GM18868 (cell line): ENCODE measurements at regions not wholly inside any gene's neighbourhood (a gene's known extent, or its start where the extent isn't known, plus 50 kb on each side); places are given as distances from the start of the nearest gene placed in this dataset.

Experiments used
- ATAC-seq: cut with Tn5 transposase; IDR thresholded peaks from one replicate; pipeline ENCODE4 v1.9.1; 2021; ENCODE audit warnings: mild to moderate bottlenecking, moderate library complexity; ENCODE audit not compliant: unreplicated experiment

GRCh38 chr18:25001803-25002202 is 350.2 kb downstream of the ZNF521 start:
- no peak for ATAC-seq

DNA sequence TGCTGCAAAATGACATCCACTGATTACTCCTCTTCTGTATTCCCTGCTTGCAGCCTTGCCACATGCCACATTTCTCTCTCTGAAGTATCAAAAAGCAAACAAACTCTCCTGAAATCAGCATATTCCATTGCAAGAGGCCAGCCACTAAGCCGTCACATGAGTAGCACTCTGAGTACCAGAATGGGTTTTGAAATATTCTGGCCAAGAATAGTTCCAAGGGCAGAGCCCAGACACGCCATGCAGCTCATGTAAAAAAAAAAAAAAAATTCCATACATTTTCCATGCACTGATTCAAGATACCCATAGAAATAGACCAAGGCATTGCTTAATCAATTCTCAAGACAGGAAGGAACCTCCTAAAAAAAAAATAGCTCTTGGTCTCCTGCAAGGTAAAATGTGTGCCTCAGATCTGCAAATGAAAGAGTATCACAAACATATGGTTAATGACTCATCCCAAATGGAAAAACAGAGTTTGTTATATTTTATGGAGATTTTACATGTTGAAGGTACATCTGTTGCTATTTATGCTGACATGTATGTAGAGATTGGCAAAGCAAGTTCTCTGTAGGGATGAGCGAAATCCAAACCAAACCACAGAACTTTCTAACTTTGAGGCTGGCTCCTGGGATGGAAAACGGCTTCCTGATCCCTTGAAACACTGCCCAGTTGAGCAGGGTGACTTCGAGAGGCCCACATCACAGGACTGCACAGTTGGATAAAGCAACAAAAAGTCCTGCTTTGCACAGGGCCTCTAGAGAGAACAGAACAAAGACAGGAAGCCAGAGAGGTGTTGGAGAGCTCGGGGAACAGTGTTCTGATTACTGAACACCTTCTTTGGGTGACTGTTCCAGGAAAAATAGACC is 346.2 kb downstream of the ZNF521 start:
- no peak for ATAC-seq

- no peak for ATAC-seq
Observed at GRCh38 chr18:25010623-25011374, 341.2 kb downstream of the ZNF521 start.
